H9 (cell line): ENCODE measurements at regions not wholly inside any gene's neighbourhood (a gene's known extent, or its start where the extent isn't known, plus 50 kb on each side); places are given as distances from the start of the nearest gene placed in this dataset.
A peak's percentile ranks its signal among the peaks of the same experiment; 100 is the strongest.

ENCODE experiments used
- DNase-seq: peaks from one replicate; pipeline ENCODE4 v3.0.0-alpha.2; 2017
- H2AFZ ChIP-seq: one replicate; pipeline ENCODE4 v1.6.1; 2013; ENCODE audit warnings: mild to moderate bottlenecking, low read length, control low read depth, moderate library complexity
- H2AK5ac ChIP-seq: 2 replicates; pipeline ENCODE4 v1.6.1; 2013; ENCODE audit warnings: low read length, control low read depth, mixed read lengths; ENCODE audit not compliant: insufficient read length
- H2BK120ac ChIP-seq: one replicate; pipeline ENCODE4 v1.6.1; 2013; ENCODE audit warnings: low read depth, mild to moderate bottlenecking, low read length, control low read depth, inconsistent platforms; ENCODE audit not compliant: poor library complexity, severe bottlenecking
- H2BK12ac ChIP-seq: 2 replicates; pipeline ENCODE4 v1.6.1; 2013; ENCODE audit warnings: low read length, control low read depth, mixed read lengths, low read depth; ENCODE audit not compliant: insufficient read length
- H2BK15ac ChIP-seq: 2 replicates; pipeline ENCODE4 v1.6.1; 2013; ENCODE audit warnings: low read depth, low read length, control low read depth
- H2BK20ac ChIP-seq: one replicate; pipeline ENCODE4 v1.6.1; 2013; ENCODE audit warnings: low read depth, mild to moderate bottlenecking, low read length, control low read depth, inconsistent platforms; ENCODE audit not compliant: poor library complexity, severe bottlenecking
- H2BK5ac ChIP-seq: 2 replicates; pipeline ENCODE4 v1.6.1; 2013; ENCODE audit warnings: low read length, control low read depth, mixed read lengths; ENCODE audit not compliant: insufficient read length
- H3K14ac ChIP-seq: 2 replicates; pipeline ENCODE4 v1.6.1; 2013; ENCODE audit warnings: low read length, control low read depth; ENCODE audit not compliant: insufficient read depth
- H3K18ac ChIP-seq: 2 replicates; pipeline ENCODE4 v1.6.1; 2013; ENCODE audit warnings: low read depth, mild to moderate bottlenecking, mixed read lengths, low read length, control low read depth; ENCODE audit not compliant: insufficient read length
- H3K23ac ChIP-seq: 2 replicates; pipeline ENCODE4 v1.6.1; 2013; ENCODE audit warnings: low read length, control low read depth, mixed read lengths, low read depth; ENCODE audit not compliant: insufficient read length
- H3K23me2 ChIP-seq: 2 replicates; pipeline ENCODE4 v1.6.1; 2013; ENCODE audit warnings: low read depth, mild to moderate bottlenecking, mixed read lengths, low read length, control low read depth; ENCODE audit not compliant: insufficient read length, poor library complexity, severe bottlenecking
- H3K27ac ChIP-seq: 2 replicates; pipeline ENCODE4 v1.5.1; 2013; ENCODE audit warnings: low read length, control low read depth, mixed read lengths, low read depth; ENCODE audit not compliant: insufficient read length
- H3K27me3 ChIP-seq: 2 replicates; pipeline ENCODE4 v1.6.1; 2013; ENCODE audit warnings: low read length, control low read depth, inconsistent platforms; ENCODE audit not compliant: insufficient read depth
- H3K4ac ChIP-seq: 2 replicates; pipeline ENCODE4 v1.6.1; 2013; ENCODE audit warnings: low read depth, mild to moderate bottlenecking, control low read depth, inconsistent platforms, low read length, moderate library complexity
- H3K4me1 ChIP-seq: 2 replicates; pipeline ENCODE4 v1.6.1; 2013; ENCODE audit warnings: low read length, control low read depth, inconsistent platforms; ENCODE audit not compliant: insufficient read depth
- H3K4me2 ChIP-seq: 2 replicates; pipeline ENCODE4 v1.6.1; 2013; ENCODE audit warnings: low read length, control low read depth, mixed read lengths; ENCODE audit not compliant: insufficient read length, insufficient read depth
- H3K56ac ChIP-seq: 2 replicates; pipeline ENCODE4 v1.6.1; 2013; ENCODE audit warnings: low read depth, mild to moderate bottlenecking, mixed read lengths, low read length, control low read depth; ENCODE audit not compliant: insufficient read length
- H3K79me1 ChIP-seq: 2 replicates; pipeline ENCODE4 v1.6.1; 2013; ENCODE audit warnings: low read depth, mild to moderate bottlenecking, moderate library complexity, low read length, control low read depth, inconsistent platforms; ENCODE audit not compliant: insufficient read depth, poor library complexity, severe bottlenecking
- H3K79me2 ChIP-seq: 2 replicates; pipeline ENCODE4 v1.6.1; 2013; ENCODE audit warnings: low read length, control low read depth, inconsistent platforms; ENCODE audit not compliant: insufficient read depth
- H3K9ac ChIP-seq: 2 replicates; pipeline ENCODE4 v1.6.1; 2013; ENCODE audit warnings: low read length, control low read depth, mixed read lengths; ENCODE audit not compliant: insufficient read length; ENCODE audit errors: extremely low read depth
- H3K9me3 ChIP-seq: one replicate; pipeline ENCODE4 v1.6.1; 2013; ENCODE audit warnings: low read depth, low read length, inconsistent platforms; ENCODE audit not compliant: control insufficient read depth
- H3T11ph ChIP-seq: one replicate; pipeline ENCODE4 v1.6.1; 2013; ENCODE audit warnings: mild to moderate bottlenecking, low read length, control low read depth, inconsistent platforms
- H4K20me1 ChIP-seq: one replicate; pipeline ENCODE4 v1.6.1; 2013; ENCODE audit not compliant: control insufficient read depth, insufficient read length, insufficient read depth
- H4K5ac ChIP-seq: 2 replicates; pipeline ENCODE4 v1.6.1; 2013; ENCODE audit warnings: low read depth, mild to moderate bottlenecking, mixed read lengths, low read length, control low read depth; ENCODE audit not compliant: insufficient read length
- H4K8ac ChIP-seq: replicated peaks from 2 replicates; pipeline ENCODE4 v1.6.1; 2013; ENCODE audit warnings: low read length, control low read depth, mixed read lengths, low read depth; ENCODE audit not compliant: insufficient read length
- H4K91ac ChIP-seq: 2 replicates; pipeline ENCODE4 v1.6.1; 2013; ENCODE audit warnings: low read depth, mild to moderate bottlenecking, moderate library complexity, mixed read lengths, low read length, control low read depth; ENCODE audit not compliant: insufficient read length
- H3K27ac Mint-ChIP-seq, 3 experiments: 2 replicates in 2 of 3; 3 replicates in 1 of 3; pipeline ENCODE4 v1.8.0; 2020 to 2021; ENCODE audit warnings: mixed read lengths in 3 of 3, mild to moderate bottlenecking in 1 of 3, moderate library complexity in 1 of 3
- H3K27me3 Mint-ChIP-seq: 2 replicates; pipeline ENCODE4 v1.8.0; 2021; ENCODE audit warnings: low read depth, mild to moderate bottlenecking, moderate library complexity, mixed read lengths
- H3K36me3 Mint-ChIP-seq, 3 experiments: 2 replicates in 2 of 3; 3 replicates in 1 of 3; pipeline ENCODE4 v1.8.0; 2020 to 2021; ENCODE audit warnings: low read depth in 3 of 3, mixed read lengths in 3 of 3; ENCODE audit not compliant: insufficient read depth in 1 of 3
- H3K4me1 Mint-ChIP-seq, 2 experiments: 2 replicates each; pipeline ENCODE4 v1.8.0; 2020; ENCODE audit warnings: mixed read lengths in 2 of 2
- H3K4me3 Mint-ChIP-seq, 2 experiments: 2 replicates in 1 of 2; 3 replicates in 1 of 2; pipeline ENCODE4 v1.8.0; 2020 to 2021; ENCODE audit warnings: mild to moderate bottlenecking in 2 of 2, mixed read lengths in 2 of 2, moderate library complexity in 1 of 2
- H3K9me3 Mint-ChIP-seq, 2 experiments: 2 replicates in 1 of 2; 3 replicates in 1 of 2; pipeline ENCODE4 v1.8.0; 2020; ENCODE audit warnings: mild to moderate bottlenecking in 2 of 2, mixed read lengths in 2 of 2, moderate library complexity in 1 of 2
- WGBS: extraction: QIAGEN DNeasy Blood & Tissue Kit; methylation state at CpG from one replicate; pipeline ENCODE4 v1.1.7; 2013; ENCODE audit warnings: missing lambda C conversion rate, low lambda C conversion rate, mixed read lengths; ENCODE audit not compliant: insufficient read length; ENCODE audit errors: extremely low coverage; 5-methylcytosine and 5-hydroxymethylcytosine counted together
- TF ChIP-seq, protein P1 (sequence below): fragments of 200-600 bp; sonication (generic); conservative IDR thresholded peaks from 3 replicates; pipeline ENCODE4 v1.8.0; 2021; ENCODE audit warnings: antibody characterized with exemption, mild to moderate bottlenecking

DNA sequence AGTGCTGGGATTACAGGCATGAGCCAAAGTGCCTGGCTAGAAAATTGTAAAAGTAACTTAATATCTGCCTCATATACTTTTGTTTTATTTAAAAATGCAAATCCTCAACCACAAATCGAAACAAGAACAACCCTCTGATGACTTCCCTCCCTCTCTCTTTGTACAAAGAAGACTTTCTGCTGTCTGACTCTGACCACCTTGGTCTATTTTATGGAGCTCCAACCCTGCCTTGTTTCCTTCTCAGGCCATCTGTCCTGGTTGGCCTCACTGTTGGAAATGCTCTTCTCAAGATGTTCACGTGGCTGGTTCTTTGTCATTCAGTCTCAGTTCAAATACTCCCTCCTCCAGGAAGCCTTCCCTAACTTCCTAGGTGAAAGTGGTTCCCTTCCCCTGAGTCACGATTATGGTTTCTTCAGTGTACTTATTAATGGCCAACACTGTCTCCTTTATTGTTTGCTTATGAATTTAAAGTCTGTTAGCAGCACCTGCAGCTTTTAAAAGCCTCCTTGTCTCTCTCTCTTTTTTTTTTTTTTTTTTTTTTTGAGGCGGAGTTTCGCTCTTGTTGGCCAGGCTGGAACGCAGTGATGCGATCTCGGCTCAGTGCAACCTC lies 151.5 kb upstream of the SALL4 start:
- Histone ChIP-seq H4K91ac (no peak overlapping the region), H3K79me1 (no peaks in the 10 kb centered on the region), H2BK120ac (no peak overlapping the region), H2BK5ac (no peak overlapping the region), H2BK15ac (no peak overlapping the region), H2AK5ac (no peak overlapping the region), H4K5ac (no peak overlapping the region), H3K4me2 (no peak overlapping the region), H3K23ac (no peak overlapping the region), H3K4ac (no peak overlapping the region), H2BK20ac (no peak overlapping the region), H3K23me2 (no peaks in the 10 kb centered on the region), H3K9me3 (no peaks in the 10 kb centered on the region), H2AFZ (no peak overlapping the region), H3K4me1 (peaks cover 6% of the 10 kb centered on the region; the same call in 1 of the 2 replicates), H4K8ac (no peak overlapping the region), H3K18ac (no peak overlapping the region), H3K56ac (no peak overlapping the region), H3K79me2 (no peaks in the 10 kb centered on the region), H4K20me1 (no peaks in the 10 kb centered on the region), H3T11ph (no peak overlapping the region), H3K14ac (no peak overlapping the region), H3K9ac (no peak overlapping the region), H3K27ac (no peak overlapping the region), H2BK12ac (no peak overlapping the region), H3K27me3 (no peaks in the 10 kb centered on the region)
- H3K4me3 Mint-ChIP-seq: no peak overlapping the region
- peaks cover 20 to 21% of the 10 kb centered on the region in 2 experiments for H3K4me1 Mint-ChIP-seq
- WGBS: no CpG with 5 or more reads among the region's 8 CpGs
- peak overlapping the region; percentile 11 to 96 (median 89); a peak in 6 of 7 replicates for H3K27ac Mint-ChIP-seq
- H3K36me3 Mint-ChIP-seq: peaks cover 2 to 6% (median 4%) of the 10 kb centered on the region in 3 experiments; a peak in 6 of 7 replicates
- no peak for DNase-seq
- no peaks in the 10 kb centered on the region for H3K27me3 Mint-ChIP-seq
- H3K9me3 Mint-ChIP-seq: peaks cover 4 to 7% of the 10 kb centered on the region in 2 experiments
- TF ChIP-seq, protein P1, sequence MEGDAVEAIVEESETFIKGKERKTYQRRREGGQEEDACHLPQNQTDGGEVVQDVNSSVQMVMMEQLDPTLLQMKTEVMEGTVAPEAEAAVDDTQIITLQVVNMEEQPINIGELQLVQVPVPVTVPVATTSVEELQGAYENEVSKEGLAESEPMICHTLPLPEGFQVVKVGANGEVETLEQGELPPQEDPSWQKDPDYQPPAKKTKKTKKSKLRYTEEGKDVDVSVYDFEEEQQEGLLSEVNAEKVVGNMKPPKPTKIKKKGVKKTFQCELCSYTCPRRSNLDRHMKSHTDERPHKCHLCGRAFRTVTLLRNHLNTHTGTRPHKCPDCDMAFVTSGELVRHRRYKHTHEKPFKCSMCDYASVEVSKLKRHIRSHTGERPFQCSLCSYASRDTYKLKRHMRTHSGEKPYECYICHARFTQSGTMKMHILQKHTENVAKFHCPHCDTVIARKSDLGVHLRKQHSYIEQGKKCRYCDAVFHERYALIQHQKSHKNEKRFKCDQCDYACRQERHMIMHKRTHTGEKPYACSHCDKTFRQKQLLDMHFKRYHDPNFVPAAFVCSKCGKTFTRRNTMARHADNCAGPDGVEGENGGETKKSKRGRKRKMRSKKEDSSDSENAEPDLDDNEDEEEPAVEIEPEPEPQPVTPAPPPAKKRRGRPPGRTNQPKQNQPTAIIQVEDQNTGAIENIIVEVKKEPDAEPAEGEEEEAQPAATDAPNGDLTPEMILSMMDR: no peak
